ENCODE measurements at regions not wholly inside any gene's neighbourhood (a gene's known extent, or its start where the extent isn't known, plus 50 kb on each side); places are given as distances from the start of the nearest gene placed in this dataset.

DNA sequence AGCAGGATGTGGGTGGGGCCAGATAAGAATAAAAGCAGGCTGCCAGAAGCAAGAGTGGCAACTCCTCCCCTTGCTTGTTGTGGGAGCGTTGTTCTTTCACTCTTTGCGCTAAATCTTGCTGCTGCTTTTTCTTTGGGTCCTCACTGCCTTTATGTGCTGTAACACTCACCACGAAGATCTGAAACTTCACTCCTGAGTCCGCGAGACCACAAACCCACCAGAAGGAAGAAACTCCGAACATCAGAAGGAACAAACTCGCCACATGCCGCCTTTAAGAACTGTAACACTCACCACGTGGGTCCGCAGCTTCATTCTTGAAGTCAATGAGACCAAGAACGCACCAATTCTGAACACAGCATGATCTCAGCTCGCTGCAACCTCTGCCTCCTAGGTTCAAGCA is 72.9 kb downstream of the IL12A start:
- Histone ChIP-seq H3K4me1 (no peaks in the 10 kb centered on the region), H3K27ac (no peak overlapping the region), H3K4me3 (no peak overlapping the region), H3K36me3 (no peaks in the 10 kb centered on the region), H3K27me3 (no peaks in the 10 kb centered on the region), H3K9me3 (no peaks in the 10 kb centered on the region)
- intact Hi-C loops (cut with DNase I) = no loop called here
- TF ChIP-seq POLR2A (IDR thresholded peaks at IDR 0.05) (no peak), POLR2AphosphoS5 (IDR thresholded peaks at IDR 0.05; ENCODE audit: insufficient read depth in 1 of 2, low read depth in 1 of 2) (no peak)
- TF ChIP-seq, protein P1, sequence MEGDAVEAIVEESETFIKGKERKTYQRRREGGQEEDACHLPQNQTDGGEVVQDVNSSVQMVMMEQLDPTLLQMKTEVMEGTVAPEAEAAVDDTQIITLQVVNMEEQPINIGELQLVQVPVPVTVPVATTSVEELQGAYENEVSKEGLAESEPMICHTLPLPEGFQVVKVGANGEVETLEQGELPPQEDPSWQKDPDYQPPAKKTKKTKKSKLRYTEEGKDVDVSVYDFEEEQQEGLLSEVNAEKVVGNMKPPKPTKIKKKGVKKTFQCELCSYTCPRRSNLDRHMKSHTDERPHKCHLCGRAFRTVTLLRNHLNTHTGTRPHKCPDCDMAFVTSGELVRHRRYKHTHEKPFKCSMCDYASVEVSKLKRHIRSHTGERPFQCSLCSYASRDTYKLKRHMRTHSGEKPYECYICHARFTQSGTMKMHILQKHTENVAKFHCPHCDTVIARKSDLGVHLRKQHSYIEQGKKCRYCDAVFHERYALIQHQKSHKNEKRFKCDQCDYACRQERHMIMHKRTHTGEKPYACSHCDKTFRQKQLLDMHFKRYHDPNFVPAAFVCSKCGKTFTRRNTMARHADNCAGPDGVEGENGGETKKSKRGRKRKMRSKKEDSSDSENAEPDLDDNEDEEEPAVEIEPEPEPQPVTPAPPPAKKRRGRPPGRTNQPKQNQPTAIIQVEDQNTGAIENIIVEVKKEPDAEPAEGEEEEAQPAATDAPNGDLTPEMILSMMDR (IDR thresholded peaks at IDR 0.05) = no peak
- DNase-seq (ENCODE audit: extremely low spot score in 2 of 2) = no peak

DNA sequence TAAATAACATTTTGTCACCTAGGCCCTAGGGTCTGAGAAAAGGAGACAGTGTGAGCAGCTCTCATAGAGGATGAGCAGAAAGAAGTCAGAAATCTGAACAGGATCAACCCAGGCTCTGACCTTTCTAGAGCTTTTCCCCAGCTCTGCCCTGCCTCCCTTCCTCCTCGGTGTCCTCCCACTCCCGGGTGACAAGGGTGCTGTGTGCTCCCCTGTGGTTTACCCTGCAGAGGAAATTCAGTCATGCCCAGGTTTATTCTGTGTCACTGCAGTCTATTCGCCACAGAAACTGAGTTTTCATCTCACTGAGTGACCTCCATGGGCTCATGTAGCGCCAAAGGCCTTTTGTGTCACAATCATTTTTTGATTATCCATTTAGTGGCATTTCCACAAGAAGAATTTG is 76.6 kb downstream of the IL12A start:
- no peak for TF ChIP-seq POLR2A (IDR thresholded peaks at IDR 0.05)
- TF ChIP-seq POLR2AphosphoS5 (IDR thresholded peaks at IDR 0.05; ENCODE audit: insufficient read depth in 1 of 2, low read depth in 1 of 2) = no peak
- TF ChIP-seq, protein P1 (IDR thresholded peaks at IDR 0.05) = no peak
- Histone ChIP-seq H3K27ac (no peak overlapping the region), H3K9me3 (no peaks in the 10 kb centered on the region), H3K4me3 (no peak overlapping the region), H3K36me3 (no peaks in the 10 kb centered on the region), H3K4me1 (no peaks in the 10 kb centered on the region), H3K27me3 (no peaks in the 10 kb centered on the region)
- intact Hi-C loops (cut with DNase I) = no loop called here
- DNase-seq (ENCODE audit: extremely low spot score in 2 of 2) = no peak

DNA sequence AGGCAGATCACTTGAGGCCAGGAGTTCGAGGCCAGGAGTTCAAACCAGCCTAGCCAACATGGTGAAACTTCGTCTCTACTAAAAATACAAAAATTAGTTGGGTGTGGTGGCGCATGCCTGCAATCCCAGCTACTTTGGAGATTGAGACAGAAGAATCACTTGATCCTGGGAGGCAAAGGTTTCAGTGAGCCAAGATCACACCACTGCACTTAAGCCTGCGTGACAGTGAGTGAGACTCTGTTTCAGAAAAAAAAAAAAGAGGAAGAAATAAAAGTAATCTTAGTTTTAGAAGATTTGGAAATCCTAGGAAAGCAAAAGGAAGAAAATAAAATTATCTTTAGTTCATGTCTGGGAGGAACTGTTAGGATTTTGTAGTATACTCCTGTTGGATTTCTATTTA is 77.2 kb downstream of the IL12A start:
- intact Hi-C loops (cut with DNase I) = no loop called here
- Histone ChIP-seq H3K9me3 (no peaks in the 10 kb centered on the region), H3K36me3 (no peaks in the 10 kb centered on the region), H3K27me3 (no peaks in the 10 kb centered on the region), H3K27ac (no peak overlapping the region), H3K4me3 (no peak overlapping the region), H3K4me1 (no peaks in the 10 kb centered on the region)
- TF ChIP-seq POLR2AphosphoS5 (IDR thresholded peaks at IDR 0.05; ENCODE audit: insufficient read depth in 1 of 2, low read depth in 1 of 2) (no peak), POLR2A (IDR thresholded peaks at IDR 0.05) (no peak)
- TF ChIP-seq, protein P1 (IDR thresholded peaks at IDR 0.05) = no peak
- DNase-seq (ENCODE audit: extremely low spot score in 2 of 2) = no peak

DNA sequence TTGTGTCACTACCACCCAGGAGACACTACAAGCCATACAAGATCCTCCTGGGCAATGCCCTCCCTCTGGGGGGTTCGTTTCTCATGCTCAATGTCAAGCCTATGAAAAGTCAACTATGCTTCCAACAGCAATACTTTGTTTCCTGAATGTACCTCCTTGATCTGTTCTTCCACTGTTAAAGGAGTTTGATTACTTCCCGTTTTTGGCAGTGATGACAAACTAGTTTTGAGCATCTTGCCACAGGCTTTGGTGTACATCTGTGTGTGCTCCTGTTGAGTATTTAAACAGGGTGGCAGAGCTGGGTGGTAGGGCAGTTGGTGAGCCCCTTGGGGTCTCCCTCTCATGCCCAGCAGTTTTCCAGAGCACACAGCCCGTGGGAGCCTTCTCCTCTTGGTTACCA is 81.4 kb downstream of the IL12A start:
- no peaks in the 10 kb centered on the region for H3K4me1 ChIP-seq
- H3K36me3 ChIP-seq = no peaks in the 10 kb centered on the region
- DNase-seq (ENCODE audit: extremely low spot score in 2 of 2) = no peak
- H3K27me3 ChIP-seq = no peaks in the 10 kb centered on the region
- H3K4me3 ChIP-seq = no peak overlapping the region
- no peaks in the 10 kb centered on the region for H3K9me3 ChIP-seq
- intact Hi-C loops (cut with DNase I) = no loop called here
- H3K27ac ChIP-seq = no peak overlapping the region
- TF ChIP-seq POLR2AphosphoS5 (IDR thresholded peaks at IDR 0.05; ENCODE audit: insufficient read depth in 1 of 2, low read depth in 1 of 2) (no peak), POLR2A (IDR thresholded peaks at IDR 0.05) (no peak)
- TF ChIP-seq, protein P1 (IDR thresholded peaks at IDR 0.05) = no peak

GRCh38 chr3:160076519-160076918 is 87.9 kb downstream of the IL12A start:
- H3K27me3 ChIP-seq = no peaks in the 10 kb centered on the region
- intact Hi-C loops (cut with DNase I) = no loop called here
- no peaks in the 10 kb centered on the region for H3K36me3 ChIP-seq
- TF ChIP-seq, protein P1 (IDR thresholded peaks at IDR 0.05) = no peak
- TF ChIP-seq POLR2A (IDR thresholded peaks at IDR 0.05) (no peak), POLR2AphosphoS5 (IDR thresholded peaks at IDR 0.05; ENCODE audit: insufficient read depth in 1 of 2, low read depth in 1 of 2) (no peak)
- no peaks in the 10 kb centered on the region for H3K4me1 ChIP-seq
- no peak for DNase-seq (ENCODE audit: extremely low spot score in 2 of 2)
- no peaks in the 10 kb centered on the region for H3K9me3 ChIP-seq
- H3K27ac ChIP-seq = no peak overlapping the region
- H3K4me3 ChIP-seq = no peak overlapping the region
